ENCODE measurements at regions not wholly inside any gene's neighbourhood (a gene's known extent, or its start where the extent isn't known, plus 50 kb on each side); places are given as distances from the start of the nearest gene placed in this dataset.

GRCh38 chr3:189118896-189119295 lies 52.9 kb upstream of the TPRG1 start:
- DNase-seq = no peak

GRCh38 chr3:189119950-189120349 lies 51.8 kb upstream of the TPRG1 start:
- no peak for DNase-seq

DNA sequence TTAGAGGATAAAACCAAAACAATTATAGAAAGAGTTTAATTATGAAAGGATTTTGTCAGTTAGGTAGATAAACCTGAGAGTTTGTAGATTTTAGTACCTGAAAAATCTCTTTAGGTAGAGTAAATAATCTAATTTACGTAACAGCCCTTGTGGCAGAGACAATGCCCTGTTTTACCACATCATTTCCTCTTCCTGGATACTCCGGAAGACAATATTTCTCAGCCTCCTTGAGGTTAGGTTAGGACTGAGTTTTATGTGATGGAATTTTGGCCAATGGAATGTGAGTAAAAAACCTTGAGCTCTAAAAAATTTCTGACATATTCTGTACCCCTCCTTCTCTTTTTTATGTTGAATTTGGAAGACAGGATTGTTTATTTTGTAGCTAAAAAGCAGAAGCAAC lies 50.7 kb upstream of the TPRG1 start:
- DNase-seq = no peak

Measured in kidney glomerular epithelial cell (primary cell).